Activated B cell treated with CpG ODN at 0.5 μM for 24 hours (primary cell): ENCODE measurements at regions not wholly inside any gene's neighbourhood (a gene's known extent, or its start where the extent isn't known, plus 50 kb on each side); places are given as distances from the start of the nearest gene placed in this dataset.

Experiments
- ATAC-seq: fragments of 200-7000 bp; cut with Tn5 transposase; one replicate; pipeline ENCODE4 v1.10.0; 2021; ENCODE audit warnings: low read depth, mild to moderate bottlenecking, moderate library complexity
- CTCF ChIA-PET: fragments of 350-600 bp; sonication (Branson Sonifier 250); formaldehyde crosslinking; loops from one replicate; lab custom pipeline; 2021; ENCODE audit warnings: antibody characterized with exemption; lab: Charles Lee
- POLR2A ChIA-PET: fragments of 350-600 bp; sonication (Branson Sonifier 250); formaldehyde crosslinking; loops from one replicate; lab custom pipeline; 2021; ENCODE audit warnings: antibody characterized with exemption; lab: Charles Lee
- DNase-seq: peaks from one replicate; pipeline ENCODE4 v3.0.0; 2022
- H3K27ac Mint-ChIP-seq: one replicate; pipeline ENCODE4 v1.8.0; 2020; ENCODE audit warnings: mixed read lengths
- H3K27me3 Mint-ChIP-seq: one replicate; pipeline ENCODE4 v1.8.0; 2021; ENCODE audit warnings: mixed read lengths
- H3K36me3 Mint-ChIP-seq: one replicate; pipeline ENCODE4 v1.8.0; 2021; ENCODE audit warnings: low read depth, mixed read lengths
- H3K4me1 Mint-ChIP-seq: one replicate; pipeline ENCODE4 v1.8.0; 2021; ENCODE audit warnings: mixed read lengths
- H3K4me3 Mint-ChIP-seq: one replicate; pipeline ENCODE4 v1.8.0; 2020; ENCODE audit warnings: mild to moderate bottlenecking, mixed read lengths
- H3K9me3 Mint-ChIP-seq: one replicate; pipeline ENCODE4 v1.8.0; 2020; ENCODE audit warnings: mixed read lengths
- intact Hi-C: fragments of 100-400 bp; cut with micrococcal nuclease; formaldehyde crosslinking; loops from one replicate; pipeline ENCODE4 v1.15.1; 2024
- TF ChIP-seq, protein P1 (sequence below): fragments of 200-600 bp; IDR thresholded peaks from one replicate; pipeline ENCODE4 v1.8.0; 2022; ENCODE audit warnings: antibody characterized with exemption, mild to moderate bottlenecking

DNA sequence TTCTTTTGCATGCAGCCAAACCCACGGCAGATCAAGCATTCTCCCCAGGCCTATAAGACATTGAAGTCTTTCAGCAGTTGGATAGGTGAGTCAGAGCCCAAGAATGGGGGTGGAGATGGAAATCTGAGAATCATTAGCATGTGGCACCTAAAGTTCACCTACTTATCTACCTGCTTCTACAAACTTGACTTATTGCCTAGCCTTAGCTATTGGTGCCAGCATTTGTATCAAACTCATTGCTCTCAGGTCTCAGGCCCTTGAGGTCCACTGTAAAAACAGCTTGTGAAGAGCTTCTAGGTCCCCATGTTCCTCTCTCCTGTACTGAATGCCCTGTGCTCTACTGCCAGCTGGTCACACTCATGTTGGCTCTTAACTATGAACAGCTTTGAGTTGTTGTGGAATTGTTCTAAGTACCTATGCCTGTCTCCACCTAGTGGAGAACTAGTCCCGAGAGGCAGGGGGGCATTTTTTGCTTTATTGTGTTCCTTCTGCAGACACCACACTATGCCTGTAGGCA, 278.4 kb upstream of the SPRED2 start:
- POLR2A ChIA-PET, result no interaction called here
- Mint-ChIP-seq H3K9me3 (no peaks in the 10 kb centered on the region), H3K27ac (no peak overlapping the region), H3K36me3 (no peaks in the 10 kb centered on the region), H3K27me3 (peaks cover 14% of the 10 kb centered on the region), H3K4me1 (no peaks in the 10 kb centered on the region), H3K4me3 (no peak overlapping the region)
- intact Hi-C loops, result loop anchor here (1.0 to 2.0 kb wide), 2 partner anchors 71 to 646 kb away; no protein-coding TSS in a partner anchor
- TF ChIP-seq, protein P1, sequence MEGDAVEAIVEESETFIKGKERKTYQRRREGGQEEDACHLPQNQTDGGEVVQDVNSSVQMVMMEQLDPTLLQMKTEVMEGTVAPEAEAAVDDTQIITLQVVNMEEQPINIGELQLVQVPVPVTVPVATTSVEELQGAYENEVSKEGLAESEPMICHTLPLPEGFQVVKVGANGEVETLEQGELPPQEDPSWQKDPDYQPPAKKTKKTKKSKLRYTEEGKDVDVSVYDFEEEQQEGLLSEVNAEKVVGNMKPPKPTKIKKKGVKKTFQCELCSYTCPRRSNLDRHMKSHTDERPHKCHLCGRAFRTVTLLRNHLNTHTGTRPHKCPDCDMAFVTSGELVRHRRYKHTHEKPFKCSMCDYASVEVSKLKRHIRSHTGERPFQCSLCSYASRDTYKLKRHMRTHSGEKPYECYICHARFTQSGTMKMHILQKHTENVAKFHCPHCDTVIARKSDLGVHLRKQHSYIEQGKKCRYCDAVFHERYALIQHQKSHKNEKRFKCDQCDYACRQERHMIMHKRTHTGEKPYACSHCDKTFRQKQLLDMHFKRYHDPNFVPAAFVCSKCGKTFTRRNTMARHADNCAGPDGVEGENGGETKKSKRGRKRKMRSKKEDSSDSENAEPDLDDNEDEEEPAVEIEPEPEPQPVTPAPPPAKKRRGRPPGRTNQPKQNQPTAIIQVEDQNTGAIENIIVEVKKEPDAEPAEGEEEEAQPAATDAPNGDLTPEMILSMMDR, result no peak
- CTCF ChIA-PET, result interaction anchor here (0.5 to 1.5 kb wide), 3 partner anchors 64 to 646 kb away, joined by 3 read pairs; no protein-coding TSS in a partner anchor
- no peak for DNase-seq
- no peak for ATAC-seq

DNA sequence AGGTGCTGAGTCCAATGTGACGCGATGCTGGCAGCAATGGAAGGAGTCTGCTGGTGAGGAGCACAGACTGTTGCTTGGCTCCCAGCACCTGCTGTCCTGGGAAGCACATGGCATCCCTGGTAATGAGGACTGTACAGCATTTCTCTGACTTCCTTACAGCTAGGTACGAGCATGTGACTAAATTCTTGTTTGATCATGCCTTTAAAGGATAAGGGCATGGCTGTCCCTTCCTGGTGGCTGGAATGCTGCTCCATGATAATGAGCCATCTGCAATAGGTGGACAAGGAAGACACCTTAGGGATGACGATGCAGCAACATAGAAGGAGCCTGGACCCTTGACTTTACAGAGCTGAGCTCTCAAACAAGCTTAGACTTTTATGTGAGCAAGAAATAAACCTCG, 278.0 kb upstream of the SPRED2 start:
- H3K27ac Mint-ChIP-seq, result no peak overlapping the region
- DNase-seq (no peak), ATAC-seq (no peak)
- TF ChIP-seq, protein P1, result no peak
- no peak overlapping the region for H3K4me3 Mint-ChIP-seq
- no peaks in the 10 kb centered on the region for H3K36me3 Mint-ChIP-seq
- intact Hi-C loops, result loop anchor here (2.0 kb wide), 1 partner anchor 646 kb away; no protein-coding TSS in a partner anchor
- H3K4me1 Mint-ChIP-seq, result no peaks in the 10 kb centered on the region
- POLR2A ChIA-PET, result no interaction called here
- H3K9me3 Mint-ChIP-seq, result no peaks in the 10 kb centered on the region
- CTCF ChIA-PET, result interaction anchor here (0.5 to 1.5 kb wide), 3 partner anchors 64 to 645 kb away, joined by 3 read pairs; no protein-coding TSS in a partner anchor
- H3K27me3 Mint-ChIP-seq, result peaks cover 14% of the 10 kb centered on the region

- Mint-ChIP-seq H3K27me3 (peaks cover 21% of the 10 kb centered on the region), H3K4me3 (no peak overlapping the region), H3K27ac (no peak overlapping the region), H3K36me3 (no peaks in the 10 kb centered on the region), H3K4me1 (no peaks in the 10 kb centered on the region), H3K9me3 (no peaks in the 10 kb centered on the region)
- no peak for DNase-seq
- POLR2A ChIA-PET, result no interaction called here
- TF ChIP-seq, protein P1, result no peak
- intact Hi-C loops, result no loop called here
- CTCF ChIA-PET, result no interaction called here
- no peak for ATAC-seq
Observed at GRCh38 chr2:65708086-65708485, 275.7 kb upstream of the SPRED2 start.

- Mint-ChIP-seq H3K36me3 (no peaks in the 10 kb centered on the region), H3K27ac (no peak overlapping the region), H3K4me1 (no peaks in the 10 kb centered on the region), H3K27me3 (peaks cover 25% of the 10 kb centered on the region), H3K4me3 (no peak overlapping the region), H3K9me3 (no peaks in the 10 kb centered on the region)
- POLR2A ChIA-PET, result no interaction called here
- intact Hi-C loops, result no loop called here
- ATAC-seq, result no peak
- CTCF ChIA-PET, result no interaction called here
- TF ChIP-seq, protein P1, result no peak
- no peak for DNase-seq
Observed at GRCh38 chr2:65706411-65706810, 274.0 kb upstream of the SPRED2 start.

DNA sequence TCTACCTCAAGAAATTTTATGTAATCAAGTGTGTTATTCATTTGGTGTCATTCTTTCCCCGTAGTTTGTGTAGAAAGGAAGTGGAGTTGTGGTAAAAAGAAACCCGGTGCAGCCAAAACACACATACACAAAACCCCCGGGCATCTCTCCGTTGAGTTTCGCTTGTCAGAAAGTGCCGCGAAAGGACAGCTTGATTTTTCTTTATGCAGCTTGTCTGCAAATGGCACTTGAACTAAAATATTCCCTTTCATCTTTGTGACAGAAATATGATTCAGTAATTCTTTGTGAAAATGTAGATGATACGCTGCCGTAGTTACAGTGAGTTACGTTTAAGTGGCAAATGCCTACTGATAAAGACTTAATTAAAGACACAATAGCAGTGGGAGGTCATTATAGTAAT, 268.8 kb upstream of the SPRED2 start:
- no peak for DNase-seq
- no peaks in the 10 kb centered on the region for H3K9me3 Mint-ChIP-seq
- TF ChIP-seq, protein P1, result no peak
- intact Hi-C loops, result no loop called here
- H3K36me3 Mint-ChIP-seq, result no peaks in the 10 kb centered on the region
- POLR2A ChIA-PET, result no interaction called here
- peaks cover 26% of the 10 kb centered on the region for H3K27me3 Mint-ChIP-seq
- no peak for ATAC-seq
- no peak overlapping the region for H3K27ac Mint-ChIP-seq
- H3K4me3 Mint-ChIP-seq, result no peak overlapping the region
- no peaks in the 10 kb centered on the region for H3K4me1 Mint-ChIP-seq
- CTCF ChIA-PET, result no interaction called here
